Mammary epithelial cell (primary cell): ENCODE measurements at regions not wholly inside any gene's neighbourhood (a gene's known extent, or its start where the extent isn't known, plus 50 kb on each side); places are given as distances from the start of the nearest gene placed in this dataset.

ENCODE experiments used
- CTCF ChIP-seq, 2 donors: IDR thresholded peaks in 1 of 2; conservative IDR thresholded peaks in 1 of 2; 2 replicates each; pipeline ENCODE4 v1.5.1; 2011 to 2012; ENCODE audit warnings: inconsistent platforms in 2 of 2, low read length in 2 of 2, mild to moderate bottlenecking in 2 of 2, control low read depth in 1 of 2, low read depth in 1 of 2; ENCODE audit not compliant: insufficient read depth in 1 of 2; ENCODE audit errors: extremely low read depth in 1 of 2
- EZH2 ChIP-seq: IDR thresholded peaks from 2 replicates; pipeline ENCODE4 v1.6.1; 2012; ENCODE audit warnings: low read length, inconsistent platforms, borderline replicate concordance

GRCh38 chr5:124000538-124000937 is 488.6 kb downstream of the CSNK1G3 start:
- TF ChIP-seq CTCF (conservative IDR thresholded peaks at IDR 0.05 in 1 of 2, IDR thresholded peaks at IDR 0.05 in 1 of 2; ENCODE audit: extremely low read depth in 1 of 2, insufficient read depth in 1 of 2, low read depth in 1 of 2, low read length in 2 of 2) (no peak), EZH2 (no peak)
